K562 (cell line): ENCODE measurements at regions not wholly inside any gene's neighbourhood (a gene's known extent, or its start where the extent isn't known, plus 50 kb on each side); places are given as distances from the start of the nearest gene placed in this dataset.
A peak's percentile ranks its signal among the peaks of the same experiment; 100 is the strongest.

ENCODE experiments used
- ASH1L ChIP-seq: fragments of 450-650 bp; IDR thresholded peaks from 2 replicates; pipeline ENCODE4 v1.6.1; 2018; ENCODE audit warnings: borderline replicate concordance, mild to moderate bottlenecking, low read depth; ENCODE audit not compliant: partially characterized antibody
- CHD7 ChIP-seq: fragments of 200-600 bp; sonication (generic); IDR thresholded peaks from one replicate; pipeline ENCODE4 v1.6.1; 2012; ENCODE audit warnings: mild to moderate bottlenecking, low read depth, low read length, inconsistent platforms
- DMBX1 ChIP-seq: fragments of 250-450 bp; sonication (Bioruptor Pico); IDR thresholded peaks from 2 replicates; pipeline ENCODE4 v1.8.0; 2022; ENCODE audit warnings: inconsistent platforms, mild to moderate bottlenecking, moderate library complexity, borderline replicate concordance
- EGR1 ChIP-seq: fragments of 450-650 bp; conservative IDR thresholded peaks from 2 replicates; pipeline ENCODE4 v1.6.1; 2017; ENCODE audit warnings: mild to moderate bottlenecking
- ETV5 ChIP-seq: sonication (generic); formaldehyde crosslinking; IDR thresholded peaks from 2 replicates; pipeline ENCODE4 v1.4.0; 2020; ENCODE audit warnings: low read depth, mild to moderate bottlenecking, missing genetic modification reagents
- RBFOX2 ChIP-seq: fragments of 200-400 bp; formaldehyde crosslinking; IDR thresholded peaks from 2 replicates; pipeline ENCODE4 v1.6.1; 2017; ENCODE audit warnings: low read depth, mild to moderate bottlenecking, low read length, moderate library complexity
- RBM14 ChIP-seq: fragments of 200-400 bp; formaldehyde crosslinking; IDR thresholded peaks from 2 replicates; pipeline ENCODE4 v1.6.1; 2018; ENCODE audit warnings: low read depth, mild to moderate bottlenecking, low read length, moderate library complexity, borderline replicate concordance; ENCODE audit not compliant: insufficient read depth
- SMARCC2 ChIP-seq: fragments of 450-650 bp; IDR thresholded peaks from 2 replicates; pipeline ENCODE4 v1.6.1; 2017; ENCODE audit warnings: antibody characterized with exemption, moderate library complexity, mild to moderate bottlenecking, low read depth
- TAF15 ChIP-seq: fragments of 200-400 bp; formaldehyde crosslinking; IDR thresholded peaks from 2 replicates; pipeline ENCODE4 v1.6.1; 2017; ENCODE audit warnings: mild to moderate bottlenecking, low read depth, low read length, moderate library complexity
- TCF7L2 ChIP-seq: fragments of 150-350 bp; IDR thresholded peaks from 2 replicates; pipeline ENCODE4 v1.6.1; 2016; ENCODE audit warnings: low read depth, mild to moderate bottlenecking, low read length, moderate library complexity
- ZBTB26 ChIP-seq: fragments of 450-650 bp; formaldehyde crosslinking; IDR thresholded peaks from 2 replicates; pipeline ENCODE4 v1.4.0; 2022; ENCODE audit warnings: missing genetic modification characterization
- ZKSCAN1 ChIP-seq: fragments of 150-350 bp; IDR thresholded peaks from 2 replicates; pipeline ENCODE4 v1.6.1; 2016; ENCODE audit warnings: low read depth, low read length
- ZNF398 ChIP-seq: fragments of 250-450 bp; sonication (Bioruptor Pico); IDR thresholded peaks from 2 replicates; pipeline ENCODE4 v1.8.0; 2021; ENCODE audit warnings: moderate library complexity, mild to moderate bottlenecking, inconsistent platforms

GRCh38 chr6:146898069-146898887 is 299.5 kb downstream of the ADGB start (continued):
- TF ChIP-seq EGR1: no peak
- peak; percentile 87 for TF ChIP-seq SMARCC2
- TF ChIP-seq DMBX1 (CRISPR knock-in tag): peak; percentile 82
- no peak for TF ChIP-seq RBFOX2
- TF ChIP-seq ZNF398 (CRISPR knock-in tag): no peak
- no peak for TF ChIP-seq RBM14
- no peak for TF ChIP-seq TCF7L2
- TF ChIP-seq CHD7: no peak
- TF ChIP-seq ASH1L: no peak
- TF ChIP-seq ZKSCAN1: no peak
- TF ChIP-seq ETV5 (CRISPR knock-in tag): no peak
- TF ChIP-seq ZBTB26 (CRISPR knock-in tag): peak; percentile 41; the same call in 1 of the 2 replicates
- TF ChIP-seq TAF15: no peak
